ENCODE measurements at regions not wholly inside any gene's neighbourhood (a gene's known extent, or its start where the extent isn't known, plus 50 kb on each side); places are given as distances from the start of the nearest gene placed in this dataset.
A peak's percentile ranks its signal among the peaks of the same experiment; 100 is the strongest.

DNA sequence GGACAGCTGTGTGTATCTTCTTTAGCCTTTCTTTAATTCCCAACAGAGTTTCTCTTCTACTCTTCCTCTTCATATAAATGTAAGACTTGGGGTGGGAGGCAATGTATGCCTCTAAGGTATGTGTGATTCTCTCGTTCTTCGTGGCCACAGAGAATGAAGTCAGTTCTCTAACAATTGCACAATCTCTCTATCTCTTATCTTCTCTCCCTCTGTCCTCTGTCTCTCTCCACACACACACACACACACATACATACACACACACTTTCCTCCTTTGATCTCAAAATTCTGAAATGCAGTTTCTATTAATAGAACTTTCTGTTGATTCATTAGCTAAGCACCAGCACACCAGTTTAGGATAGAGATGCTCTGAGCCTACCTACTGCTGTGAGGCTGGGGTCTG lies 615.7 kb upstream of the SALL1 start:
- Histone ChIP-seq H3K4me3 (no peak overlapping the region), H3K9me3 (ENCODE audit: low read depth) (no peaks in the 10 kb centered on the region), H2AFZ (no peak overlapping the region), H3K4me2 (no peak overlapping the region), H3K36me3 (replicated peaks; ENCODE audit: insufficient read depth, low read depth) (no peaks in the 10 kb centered on the region), H3K9me2 (replicated peaks; ENCODE audit: insufficient read depth) (no peaks in the 10 kb centered on the region), H4K20me1 (ENCODE audit: insufficient read depth, poor library complexity, severe bottlenecking) (no peaks in the 10 kb centered on the region), H3K27me3 (peaks cover 36% of the 10 kb centered on the region), H3K4me1 (ENCODE audit: insufficient read depth) (no peaks in the 10 kb centered on the region), H3K27ac (no peak overlapping the region), H3K79me2 (no peaks in the 10 kb centered on the region)
- no peak for DNase-seq (ENCODE audit: low spot score)
- TF ChIP-seq, protein P1, sequence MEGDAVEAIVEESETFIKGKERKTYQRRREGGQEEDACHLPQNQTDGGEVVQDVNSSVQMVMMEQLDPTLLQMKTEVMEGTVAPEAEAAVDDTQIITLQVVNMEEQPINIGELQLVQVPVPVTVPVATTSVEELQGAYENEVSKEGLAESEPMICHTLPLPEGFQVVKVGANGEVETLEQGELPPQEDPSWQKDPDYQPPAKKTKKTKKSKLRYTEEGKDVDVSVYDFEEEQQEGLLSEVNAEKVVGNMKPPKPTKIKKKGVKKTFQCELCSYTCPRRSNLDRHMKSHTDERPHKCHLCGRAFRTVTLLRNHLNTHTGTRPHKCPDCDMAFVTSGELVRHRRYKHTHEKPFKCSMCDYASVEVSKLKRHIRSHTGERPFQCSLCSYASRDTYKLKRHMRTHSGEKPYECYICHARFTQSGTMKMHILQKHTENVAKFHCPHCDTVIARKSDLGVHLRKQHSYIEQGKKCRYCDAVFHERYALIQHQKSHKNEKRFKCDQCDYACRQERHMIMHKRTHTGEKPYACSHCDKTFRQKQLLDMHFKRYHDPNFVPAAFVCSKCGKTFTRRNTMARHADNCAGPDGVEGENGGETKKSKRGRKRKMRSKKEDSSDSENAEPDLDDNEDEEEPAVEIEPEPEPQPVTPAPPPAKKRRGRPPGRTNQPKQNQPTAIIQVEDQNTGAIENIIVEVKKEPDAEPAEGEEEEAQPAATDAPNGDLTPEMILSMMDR (IDR thresholded peaks at IDR 0.05; ENCODE audit: poor library complexity): no peak
- TF ChIP-seq EZH2phosphoT487 (IDR thresholded peaks at IDR 0.05; ENCODE audit: low read depth, severe bottlenecking, unreplicated experiment) (no peak), EZH2 (IDR thresholded peaks at IDR 0.05; ENCODE audit: borderline replicate concordance) (no peak)
- WGBS (ENCODE audit: low lambda C conversion rate, missing lambda C conversion rate): 33% methylated on average over 2 of the region's 2 CpGs

DNA sequence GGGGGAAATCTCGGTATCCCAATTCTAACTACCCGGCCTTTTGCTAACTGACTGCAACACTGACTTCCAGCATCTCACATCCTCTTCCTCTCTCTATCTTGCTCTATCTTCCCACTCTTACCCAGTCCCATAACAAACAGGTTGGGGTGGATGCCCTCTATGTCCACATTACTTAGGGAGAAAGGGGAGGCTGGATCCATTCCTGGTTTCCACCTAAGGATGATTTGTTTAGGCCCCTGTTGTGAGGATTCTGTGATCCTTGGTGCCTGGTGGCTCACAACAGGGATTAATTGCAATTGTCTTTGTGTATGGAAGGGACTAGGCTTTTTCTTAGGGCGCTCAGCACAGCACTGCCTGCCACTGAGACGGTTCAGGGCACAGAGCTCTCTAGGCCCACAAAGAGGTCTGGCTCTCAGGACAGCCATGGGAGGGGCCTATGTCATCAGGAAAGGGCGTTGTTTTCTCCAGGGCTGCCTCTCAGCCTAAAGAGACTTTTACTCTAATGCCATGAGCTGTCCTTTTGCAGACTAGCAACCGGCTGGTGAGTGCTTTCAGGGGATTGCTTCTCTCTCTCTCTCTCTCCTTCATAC lies 612.1 kb upstream of the SALL1 start:
- peaks cover 57% of the 10 kb centered on the region for H3K27me3 ChIP-seq
- H3K9me3 ChIP-seq (ENCODE audit: low read depth): no peaks in the 10 kb centered on the region
- H3K4me1 ChIP-seq (ENCODE audit: insufficient read depth): no peaks in the 10 kb centered on the region
- peak; percentile 23 for DNase-seq (ENCODE audit: low spot score)
- WGBS (ENCODE audit: low lambda C conversion rate, missing lambda C conversion rate): 60% methylated on average over 6 of the region's 6 CpGs
- TF ChIP-seq EZH2 (IDR thresholded peaks at IDR 0.05; ENCODE audit: borderline replicate concordance) (no peak), EZH2phosphoT487 (IDR thresholded peaks at IDR 0.05; ENCODE audit: low read depth, severe bottlenecking, unreplicated experiment) (no peak)
- TF ChIP-seq, protein P1 (IDR thresholded peaks at IDR 0.05; ENCODE audit: poor library complexity): no peak
- no peaks in the 10 kb centered on the region for H3K9me2 ChIP-seq (replicated peaks; ENCODE audit: insufficient read depth)
- no peak overlapping the region for H3K27ac ChIP-seq
- H3K4me2 ChIP-seq: no peak overlapping the region
- H3K36me3 ChIP-seq (replicated peaks; ENCODE audit: insufficient read depth, low read depth): no peaks in the 10 kb centered on the region
- no peaks in the 10 kb centered on the region for H4K20me1 ChIP-seq (ENCODE audit: insufficient read depth, poor library complexity, severe bottlenecking)
- no peak overlapping the region for H2AFZ ChIP-seq
- H3K4me3 ChIP-seq: no peak overlapping the region
- no peaks in the 10 kb centered on the region for H3K79me2 ChIP-seq

DNA sequence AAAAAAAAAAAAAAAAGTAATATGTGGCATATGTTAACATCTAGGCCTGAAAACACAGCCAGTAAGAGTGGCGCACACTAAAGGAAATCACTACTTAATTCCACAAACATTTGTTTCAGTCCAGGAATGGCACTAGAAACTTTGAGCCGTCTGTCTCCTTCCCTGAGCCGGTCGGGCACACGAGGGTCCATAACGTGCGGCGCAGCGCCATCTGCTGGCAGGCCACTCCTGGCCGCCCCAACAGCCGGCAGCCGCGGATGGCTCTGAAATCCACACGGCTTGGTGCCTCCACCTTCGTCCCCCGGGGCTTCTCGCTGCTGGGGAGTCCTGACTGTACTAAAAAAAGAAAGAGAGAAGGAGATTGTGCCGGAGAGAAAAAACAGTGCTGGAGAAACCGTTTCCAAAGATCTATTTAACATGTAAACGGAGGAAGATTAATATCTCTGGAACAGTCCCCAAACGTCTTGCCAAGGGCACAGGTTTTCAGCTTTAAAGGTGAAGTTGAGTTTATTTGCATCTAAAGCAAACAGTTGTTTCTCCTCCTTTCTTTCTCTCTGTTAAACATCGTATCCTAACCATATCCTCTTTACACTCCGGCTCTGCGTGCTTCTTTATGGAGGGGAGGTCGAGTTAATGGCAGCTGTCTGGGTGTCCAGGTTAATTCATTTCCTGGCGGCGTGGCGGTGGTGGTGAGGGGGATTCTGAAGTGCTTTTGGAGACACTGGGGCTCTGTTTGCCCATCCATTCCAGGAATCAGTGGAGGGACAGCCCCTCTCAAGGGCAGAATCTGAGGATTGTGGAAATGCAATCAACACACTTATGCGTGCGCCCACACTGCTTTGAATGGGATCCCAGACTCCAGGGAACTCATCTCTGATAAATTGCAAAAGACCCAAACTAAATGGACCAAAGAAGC lies 611.3 kb upstream of the SALL1 start:
- WGBS (ENCODE audit: low lambda C conversion rate, missing lambda C conversion rate): 19% methylated on average over 30 of the region's 30 CpGs
- H3K4me1 ChIP-seq (ENCODE audit: insufficient read depth): no peaks in the 10 kb centered on the region
- H3K27me3 ChIP-seq: peaks cover 60% of the 10 kb centered on the region
- H3K4me2 ChIP-seq: peak overlapping the region; percentile 70
- H2AFZ ChIP-seq: peak overlapping the region; percentile 28
- no peaks in the 10 kb centered on the region for H3K9me2 ChIP-seq (replicated peaks; ENCODE audit: insufficient read depth)
- H3K27ac ChIP-seq: peak overlapping the region; percentile 69
- peak; percentile 93 for DNase-seq (ENCODE audit: low spot score)
- no peak for TF ChIP-seq EZH2 (IDR thresholded peaks at IDR 0.05; ENCODE audit: borderline replicate concordance)
- no peak for TF ChIP-seq EZH2phosphoT487 (IDR thresholded peaks at IDR 0.05; ENCODE audit: low read depth, severe bottlenecking, unreplicated experiment)
- TF ChIP-seq, protein P1 (IDR thresholded peaks at IDR 0.05; ENCODE audit: poor library complexity): peak; percentile 99
- no peak overlapping the region for H3K4me3 ChIP-seq
- H3K79me2 ChIP-seq: no peaks in the 10 kb centered on the region
- H3K9me3 ChIP-seq (ENCODE audit: low read depth): no peaks in the 10 kb centered on the region
- no peaks in the 10 kb centered on the region for H3K36me3 ChIP-seq (replicated peaks; ENCODE audit: insufficient read depth, low read depth)
- H4K20me1 ChIP-seq (ENCODE audit: insufficient read depth, poor library complexity, severe bottlenecking): no peaks in the 10 kb centered on the region
